ENCODE measurements at regions not wholly inside any gene's neighbourhood (a gene's known extent, or its start where the extent isn't known, plus 50 kb on each side); places are given as distances from the start of the nearest gene placed in this dataset.

- Histone ChIP-seq H3K18ac (ENCODE audit: insufficient read length, low read depth, low read length) (no peak overlapping the region), H2BK5ac (ENCODE audit: insufficient read length, low read length) (no peak overlapping the region), H3K4me1 (ENCODE audit: insufficient read depth, low read length) (no peaks in the 10 kb centered on the region; the same call in 1 of the 2 replicates), H3K4ac (ENCODE audit: low read depth, low read length) (no peak overlapping the region), H3K27me3 (ENCODE audit: insufficient read depth, low read length) (no peaks in the 10 kb centered on the region), H3K9ac (ENCODE audit: extremely low read depth, insufficient read length, low read length) (no peak overlapping the region), H3K79me1 (ENCODE audit: insufficient read depth, low read depth, low read length, poor library complexity, severe bottlenecking) (no peaks in the 10 kb centered on the region), H2BK120ac (ENCODE audit: low read depth, low read length, poor library complexity, severe bottlenecking) (no peak overlapping the region), H4K91ac (ENCODE audit: insufficient read length, low read depth, low read length) (no peak overlapping the region), H4K8ac (replicated peaks; ENCODE audit: insufficient read length, low read depth, low read length) (no peak overlapping the region), H2AFZ (ENCODE audit: low read length) (no peak overlapping the region), H3K9me3 (ENCODE audit: control insufficient read depth, low read depth, low read length) (no peaks in the 10 kb centered on the region), H3T11ph (ENCODE audit: low read length) (no peak overlapping the region), H2BK15ac (ENCODE audit: low read depth, low read length) (no peak overlapping the region), H3K4me2 (ENCODE audit: insufficient read depth, insufficient read length, low read length) (no peak overlapping the region), H2BK12ac (ENCODE audit: insufficient read length, low read depth, low read length) (no peak overlapping the region), H3K23me2 (ENCODE audit: insufficient read length, low read depth, low read length, poor library complexity, severe bottlenecking) (no peaks in the 10 kb centered on the region), H3K27ac (ENCODE audit: insufficient read length, low read depth, low read length) (no peak overlapping the region), H4K20me1 (ENCODE audit: control insufficient read depth, insufficient read depth, insufficient read length) (no peaks in the 10 kb centered on the region), H3K23ac (ENCODE audit: insufficient read length, low read depth, low read length) (no peak overlapping the region), H3K79me2 (ENCODE audit: insufficient read depth, low read length) (no peaks in the 10 kb centered on the region), H3K14ac (ENCODE audit: insufficient read depth, low read length) (no peak overlapping the region), H2BK20ac (ENCODE audit: low read depth, low read length, poor library complexity, severe bottlenecking) (no peak overlapping the region), H2AK5ac (ENCODE audit: insufficient read length, low read length) (no peak overlapping the region), H4K5ac (ENCODE audit: insufficient read length, low read depth, low read length) (no peak overlapping the region), H3K56ac (ENCODE audit: insufficient read length, low read depth, low read length) (no peak overlapping the region)
- DNase-seq = no peak
- no CpG with 5 or more reads among the region's 1 CpG for WGBS (ENCODE audit: extremely low coverage, insufficient read length, low lambda C conversion rate)
- no peaks in the 10 kb centered on the region for H3K9me3 Mint-ChIP-seq
- H3K36me3 Mint-ChIP-seq (ENCODE audit: insufficient read depth in 1 of 3, low read depth in 3 of 3) = no peaks in the 10 kb centered on the region
- no peaks in the 10 kb centered on the region for H3K27me3 Mint-ChIP-seq (ENCODE audit: low read depth)
- no peak overlapping the region for H3K4me3 Mint-ChIP-seq
- no peak overlapping the region for H3K27ac Mint-ChIP-seq
- peaks cover 0 to 3% of the 10 kb centered on the region in 2 experiments; a peak in 2 of 4 replicates for H3K4me1 Mint-ChIP-seq
- no peak for TF ChIP-seq CTCF (conservative IDR thresholded peaks at IDR 0.05)
Measured at GRCh38 chr10:89095701-89096391, 105.2 kb downstream of the FAS start.
